ENCODE measurements at regions not wholly inside any gene's neighbourhood (a gene's known extent, or its start where the extent isn't known, plus 50 kb on each side); places are given as distances from the start of the nearest gene placed in this dataset.

DNA sequence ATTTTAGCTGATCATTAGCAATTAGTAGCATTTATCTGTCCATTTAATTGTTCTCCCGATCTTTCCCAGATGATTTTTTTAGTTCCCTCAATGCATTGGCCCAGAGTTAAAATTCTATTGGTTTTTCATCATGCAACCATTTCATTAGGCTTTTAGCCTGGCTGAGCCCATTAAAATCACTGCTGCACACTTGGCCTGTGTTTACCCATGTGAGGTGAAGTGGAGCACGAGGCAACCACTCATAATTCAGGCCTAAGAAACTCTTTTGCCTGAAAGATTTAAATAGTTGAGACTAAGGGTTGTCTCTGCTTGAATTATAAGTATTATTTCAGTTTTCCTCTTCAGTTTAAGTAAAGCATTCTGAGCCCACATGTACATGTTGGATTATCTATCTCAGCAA, 889.0 kb upstream of the ADGRL4 start:
- TF ChIP-seq, protein P1, sequence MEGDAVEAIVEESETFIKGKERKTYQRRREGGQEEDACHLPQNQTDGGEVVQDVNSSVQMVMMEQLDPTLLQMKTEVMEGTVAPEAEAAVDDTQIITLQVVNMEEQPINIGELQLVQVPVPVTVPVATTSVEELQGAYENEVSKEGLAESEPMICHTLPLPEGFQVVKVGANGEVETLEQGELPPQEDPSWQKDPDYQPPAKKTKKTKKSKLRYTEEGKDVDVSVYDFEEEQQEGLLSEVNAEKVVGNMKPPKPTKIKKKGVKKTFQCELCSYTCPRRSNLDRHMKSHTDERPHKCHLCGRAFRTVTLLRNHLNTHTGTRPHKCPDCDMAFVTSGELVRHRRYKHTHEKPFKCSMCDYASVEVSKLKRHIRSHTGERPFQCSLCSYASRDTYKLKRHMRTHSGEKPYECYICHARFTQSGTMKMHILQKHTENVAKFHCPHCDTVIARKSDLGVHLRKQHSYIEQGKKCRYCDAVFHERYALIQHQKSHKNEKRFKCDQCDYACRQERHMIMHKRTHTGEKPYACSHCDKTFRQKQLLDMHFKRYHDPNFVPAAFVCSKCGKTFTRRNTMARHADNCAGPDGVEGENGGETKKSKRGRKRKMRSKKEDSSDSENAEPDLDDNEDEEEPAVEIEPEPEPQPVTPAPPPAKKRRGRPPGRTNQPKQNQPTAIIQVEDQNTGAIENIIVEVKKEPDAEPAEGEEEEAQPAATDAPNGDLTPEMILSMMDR (IDR thresholded peaks at IDR 0.05; ENCODE audit: low read length) = no peak
- TF ChIP-seq EZH2 (optimal IDR thresholded peaks at IDR 0.05; ENCODE audit: low read depth, low read length) (no peak), EZH2phosphoT487 (IDR thresholded peaks at IDR 0.05; ENCODE audit: low read length) (no peak)

Measured in MM.1S (cell line).